GM10248 (cell line): ENCODE measurements at regions not wholly inside any gene's neighbourhood (a gene's known extent, or its start where the extent isn't known, plus 50 kb on each side); places are given as distances from the start of the nearest gene placed in this dataset.

Source experiments
- CTCF ChIA-PET: fragments of 300-600 bp; sonication (Branson Sonifier 250); formaldehyde crosslinking; extraction: SDS; loops from one replicate; lab custom pipeline; 2021; ENCODE audit warnings: antibody characterized with exemption; lab: Yijun Ruan, JAX
- POLR2A ChIA-PET: fragments of 350-650 bp; sonication (Branson Sonifier 250); formaldehyde crosslinking; extraction: SDS; loops from one replicate; lab custom pipeline; 2020; ENCODE audit warnings: antibody characterized with exemption; lab: Yijun Ruan, JAX
- DNase-seq: peaks from one replicate; pipeline ENCODE4 v3.0.0; 2012; ENCODE audit errors: extremely low spot score
- TF ChIP-seq, protein P1 (sequence below): IDR thresholded peaks from 2 replicates; pipeline ENCODE4 v1.5.1; 2012; ENCODE audit warnings: mild to moderate bottlenecking, low read depth; ENCODE audit errors: extremely low read depth, missing control alignments, control extremely low read depth

DNA sequence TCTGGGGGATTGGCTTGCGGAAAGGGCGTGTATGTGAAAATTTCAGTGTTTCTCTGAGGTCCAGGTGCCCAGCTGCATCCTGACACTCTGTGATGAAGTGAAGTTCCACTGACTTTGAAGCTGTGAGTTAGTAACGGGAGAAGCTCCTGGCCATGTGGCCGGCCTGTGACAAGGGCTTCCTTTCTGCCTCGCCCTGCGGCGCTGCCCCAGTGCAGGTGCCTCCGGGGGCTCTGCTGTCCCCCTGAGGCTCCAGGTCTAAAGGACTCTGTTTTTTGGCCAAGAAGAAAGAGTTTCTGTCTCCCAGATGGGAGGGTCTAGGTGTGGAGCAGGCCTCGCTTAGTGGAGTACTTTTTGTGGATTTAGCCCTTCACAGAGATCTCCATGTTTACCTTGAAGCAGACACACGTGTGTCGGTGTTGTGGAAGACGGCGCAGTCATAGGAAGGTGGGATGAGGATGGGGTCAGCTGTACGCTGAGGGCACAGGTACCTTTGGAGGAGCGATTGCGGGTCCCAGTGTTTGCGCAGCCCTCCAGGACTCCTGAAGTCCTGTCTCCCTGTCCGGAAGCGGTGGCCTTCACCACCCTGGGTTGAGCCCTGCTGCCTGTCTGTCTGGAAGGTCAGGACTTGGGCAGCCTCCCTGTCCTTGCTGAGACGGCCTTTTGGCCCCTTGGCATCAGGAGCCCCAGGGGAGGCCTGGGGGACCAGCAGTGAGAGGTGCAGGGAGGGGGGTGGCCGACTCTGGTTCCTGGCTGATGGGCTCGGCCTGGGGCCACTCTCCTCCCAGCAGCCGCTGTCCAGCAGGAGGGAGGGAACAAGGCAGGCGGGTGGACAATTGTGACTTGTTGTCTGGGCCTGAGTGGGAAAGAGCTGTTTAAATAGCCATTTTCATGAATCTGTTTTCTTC, 1249.3 kb downstream of the BRD1 start:
- TF ChIP-seq, protein P1, sequence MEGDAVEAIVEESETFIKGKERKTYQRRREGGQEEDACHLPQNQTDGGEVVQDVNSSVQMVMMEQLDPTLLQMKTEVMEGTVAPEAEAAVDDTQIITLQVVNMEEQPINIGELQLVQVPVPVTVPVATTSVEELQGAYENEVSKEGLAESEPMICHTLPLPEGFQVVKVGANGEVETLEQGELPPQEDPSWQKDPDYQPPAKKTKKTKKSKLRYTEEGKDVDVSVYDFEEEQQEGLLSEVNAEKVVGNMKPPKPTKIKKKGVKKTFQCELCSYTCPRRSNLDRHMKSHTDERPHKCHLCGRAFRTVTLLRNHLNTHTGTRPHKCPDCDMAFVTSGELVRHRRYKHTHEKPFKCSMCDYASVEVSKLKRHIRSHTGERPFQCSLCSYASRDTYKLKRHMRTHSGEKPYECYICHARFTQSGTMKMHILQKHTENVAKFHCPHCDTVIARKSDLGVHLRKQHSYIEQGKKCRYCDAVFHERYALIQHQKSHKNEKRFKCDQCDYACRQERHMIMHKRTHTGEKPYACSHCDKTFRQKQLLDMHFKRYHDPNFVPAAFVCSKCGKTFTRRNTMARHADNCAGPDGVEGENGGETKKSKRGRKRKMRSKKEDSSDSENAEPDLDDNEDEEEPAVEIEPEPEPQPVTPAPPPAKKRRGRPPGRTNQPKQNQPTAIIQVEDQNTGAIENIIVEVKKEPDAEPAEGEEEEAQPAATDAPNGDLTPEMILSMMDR, result no peak
- ChIA-PET CTCF (no interaction called here), POLR2A (no interaction called here)
- no peak for DNase-seq

DNA sequence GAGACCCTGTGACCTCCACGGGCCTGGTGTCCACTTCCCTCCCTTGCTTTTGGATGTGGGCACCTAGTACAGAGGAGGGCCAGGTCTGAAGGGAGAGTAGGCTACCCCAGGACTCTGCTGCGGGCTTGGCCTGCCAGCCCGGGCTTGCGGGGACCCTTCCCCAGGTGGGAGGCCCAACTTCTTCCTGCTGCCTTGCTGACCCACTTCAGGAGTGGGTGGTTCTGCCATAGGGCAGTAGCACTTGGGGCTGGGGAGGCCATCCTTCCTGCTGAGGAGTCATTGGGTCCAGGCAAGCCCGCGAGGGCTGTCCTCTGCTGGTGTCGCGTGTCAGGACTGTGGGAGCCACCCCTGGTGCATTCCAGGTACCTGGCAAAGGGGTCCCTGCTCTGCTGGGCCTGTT, 1250.0 kb downstream of the BRD1 start:
- DNase-seq, result no peak
- ChIA-PET POLR2A (no interaction called here), CTCF (no interaction called here)
- TF ChIP-seq, protein P1, result no peak

DNA sequence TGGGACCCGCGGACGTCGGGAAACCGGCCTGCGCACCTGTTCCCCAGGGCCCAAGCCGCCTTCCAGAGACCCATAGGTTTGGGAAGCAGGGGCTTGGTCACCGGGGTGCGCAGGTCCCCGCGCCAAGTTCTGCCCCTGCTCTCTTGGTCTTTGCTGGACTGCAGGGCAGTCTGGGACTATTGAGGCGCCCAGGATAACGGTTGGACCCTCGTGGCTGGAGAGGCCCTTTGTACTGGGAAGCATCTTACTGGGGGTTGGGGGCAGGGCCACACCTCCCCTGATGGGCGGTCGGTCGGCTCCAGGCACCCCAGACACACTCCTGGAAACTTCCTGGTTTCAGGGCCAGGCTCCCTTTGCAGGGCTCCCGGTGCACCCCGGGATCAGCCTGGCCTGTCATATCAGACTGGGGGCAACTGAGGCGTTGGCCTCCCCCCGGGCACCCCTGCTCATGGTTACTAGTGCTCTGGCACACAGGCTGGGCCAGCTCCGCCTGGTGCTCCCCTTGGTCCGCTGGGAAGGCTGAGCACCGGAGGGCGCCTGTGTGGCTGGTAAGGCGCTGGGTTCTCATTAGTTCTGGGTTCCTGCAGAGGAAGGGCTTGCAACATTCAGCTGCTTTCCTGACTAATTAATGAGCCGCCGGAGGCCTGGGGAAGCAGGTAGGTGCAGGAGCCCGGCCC, 1250.5 kb downstream of the BRD1 start:
- TF ChIP-seq, protein P1, result no peak

DNA sequence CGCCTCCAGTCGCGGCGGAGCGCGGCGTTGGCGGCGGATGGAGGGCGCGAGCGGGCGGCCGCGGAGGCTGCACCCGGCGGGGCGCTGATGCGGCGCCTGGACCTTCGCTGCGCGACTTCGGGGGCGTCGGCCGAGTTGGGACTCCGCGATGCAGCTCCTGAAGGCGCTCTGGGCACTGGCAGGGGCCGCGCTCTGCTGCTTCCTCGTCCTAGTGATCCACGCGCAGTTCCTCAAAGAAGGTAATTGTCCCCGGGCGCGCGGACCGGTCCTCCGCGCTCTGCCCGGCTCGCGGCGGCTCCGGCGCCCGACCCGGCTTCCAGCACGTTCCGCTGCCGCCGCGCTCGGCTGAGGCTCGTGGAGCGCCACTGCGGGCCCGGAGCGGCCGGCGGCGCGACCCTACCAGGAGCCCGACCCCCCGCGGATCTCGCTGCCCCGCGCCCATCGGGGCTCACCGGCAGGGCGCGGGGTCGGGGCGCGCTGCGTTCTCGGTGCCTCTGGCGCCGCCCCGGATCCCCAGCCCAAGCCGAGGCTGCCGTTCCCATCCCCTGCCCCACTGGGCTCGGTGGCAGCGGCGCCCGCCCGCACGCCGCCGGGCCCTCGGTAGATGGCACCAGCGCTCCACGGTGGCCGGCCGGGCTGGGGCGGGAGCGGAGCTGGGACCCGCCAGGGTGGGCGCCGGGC, 1251.2 kb downstream of the BRD1 start:
- ChIA-PET CTCF (no interaction called here), POLR2A (no interaction called here)
- TF ChIP-seq, protein P1, result no peak
- DNase-seq, result no peak

More for the DNA sequence above, 1250.5 kb downstream of the BRD1 start:
- DNase-seq, result no peak
- POLR2A ChIA-PET, result no interaction called here
- CTCF ChIA-PET, result no interaction called here

DNA sequence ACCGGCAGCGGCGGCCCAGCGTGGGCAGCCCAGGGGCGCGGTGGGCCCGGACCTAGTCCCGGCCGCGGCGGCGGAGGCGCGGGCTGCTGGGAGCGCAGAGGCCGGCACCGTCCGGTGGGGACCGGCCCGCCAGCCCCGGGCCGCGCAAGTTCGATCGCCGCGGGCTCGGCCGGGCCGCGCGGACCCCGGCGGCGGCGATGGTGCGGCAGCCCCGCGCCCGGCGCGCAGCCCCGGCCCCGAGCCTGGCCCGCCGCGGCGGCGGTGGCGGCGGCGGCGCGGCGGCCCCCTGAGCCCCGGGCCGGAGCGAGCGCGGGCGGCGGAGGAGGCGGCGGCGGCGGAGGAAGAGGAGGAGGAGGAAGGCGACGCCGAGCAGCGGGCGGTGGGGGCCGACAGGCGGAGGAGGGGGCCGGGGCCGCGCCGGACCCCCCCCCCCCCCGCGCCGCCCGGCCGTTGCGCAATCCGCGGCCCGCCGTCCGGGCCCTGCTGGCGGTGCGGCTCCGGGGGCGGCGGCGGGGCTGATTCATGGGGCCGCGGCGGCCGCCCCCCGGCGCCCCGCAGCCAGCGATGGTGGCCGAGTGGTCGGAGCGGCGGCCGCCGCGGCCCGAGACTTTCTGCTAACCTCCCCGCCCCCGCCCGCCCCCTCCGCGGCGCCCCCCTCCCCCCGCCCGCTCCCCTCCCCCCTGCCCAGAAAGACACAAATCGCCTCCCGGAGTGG, 1251.9 kb downstream of the BRD1 start:
- no peak for DNase-seq
- TF ChIP-seq, protein P1, result no peak
- ChIA-PET CTCF (no interaction called here), POLR2A (no interaction called here)
